Activated CD8-positive, alpha-beta T cell treated with anti-CD3 and anti-CD28 coated beads for 36 hours (primary cell): ENCODE measurements at regions not wholly inside any gene's neighbourhood (a gene's known extent, or its start where the extent isn't known, plus 50 kb on each side); places are given as distances from the start of the nearest gene placed in this dataset.
A peak's percentile ranks its signal among the peaks of the same experiment; 100 is the strongest.

Source experiments
- ATAC-seq: fragments of 200-7000 bp; cut with Tn5 transposase; one replicate; pipeline ENCODE4 v1.10.0; 2021; ENCODE audit warnings: mild to moderate bottlenecking, moderate library complexity
- CTCF ChIA-PET: fragments of 350-600 bp; sonication (Branson Sonifier 250); formaldehyde crosslinking; loops from one replicate; lab custom pipeline; 2021; ENCODE audit warnings: antibody characterized with exemption; lab: Charles Lee
- POLR2A ChIA-PET: fragments of 350-600 bp; sonication (Branson Sonifier 250); formaldehyde crosslinking; loops from one replicate; lab custom pipeline; 2021; ENCODE audit warnings: antibody characterized with exemption; lab: Charles Lee
- DNase-seq: peaks from one replicate; pipeline ENCODE4 v3.0.0-alpha.2; 2020
- H3K27ac Mint-ChIP-seq: one replicate; pipeline ENCODE4 v1.8.0; 2021; ENCODE audit warnings: mild to moderate bottlenecking, mixed read lengths
- H3K27me3 Mint-ChIP-seq: one replicate; pipeline ENCODE4 v1.8.0; 2021; ENCODE audit warnings: mixed read lengths
- H3K36me3 Mint-ChIP-seq: one replicate; pipeline ENCODE4 v1.8.0; 2021; ENCODE audit warnings: low read depth, mixed read lengths
- H3K4me1 Mint-ChIP-seq: one replicate; pipeline ENCODE4 v1.8.0; 2021; ENCODE audit warnings: low read depth, mixed read lengths
- H3K4me3 Mint-ChIP-seq: one replicate; pipeline ENCODE4 v1.8.0; 2021; ENCODE audit warnings: mild to moderate bottlenecking, moderate library complexity, mixed read lengths
- H3K9me3 Mint-ChIP-seq: one replicate; pipeline ENCODE4 v1.8.0; 2021; ENCODE audit warnings: mixed read lengths
- intact Hi-C: fragments of 100-400 bp; cut with micrococcal nuclease; formaldehyde crosslinking; loops from one replicate; pipeline ENCODE4 v1.10.0; 2022
- TF ChIP-seq, protein P1 (sequence below): fragments of 200-600 bp; IDR thresholded peaks from one replicate; pipeline ENCODE4 v1.8.0; 2022; ENCODE audit warnings: antibody characterized with exemption, mild to moderate bottlenecking

GRCh38 chr6:50141100-50141499 is 91.4 kb upstream of the DEFB112 start:
- Mint-ChIP-seq H3K9me3 (no peaks in the 10 kb centered on the region), H3K27me3 (no peaks in the 10 kb centered on the region), H3K4me1 (no peaks in the 10 kb centered on the region), H3K36me3 (no peaks in the 10 kb centered on the region), H3K4me3 (no peak overlapping the region), H3K27ac (no peak overlapping the region)
- intact Hi-C loops = no loop called here
- ChIA-PET POLR2A (no interaction called here), CTCF (no interaction called here)
- DNase-seq = no peak
- no peak for ATAC-seq
- TF ChIP-seq, protein P1, sequence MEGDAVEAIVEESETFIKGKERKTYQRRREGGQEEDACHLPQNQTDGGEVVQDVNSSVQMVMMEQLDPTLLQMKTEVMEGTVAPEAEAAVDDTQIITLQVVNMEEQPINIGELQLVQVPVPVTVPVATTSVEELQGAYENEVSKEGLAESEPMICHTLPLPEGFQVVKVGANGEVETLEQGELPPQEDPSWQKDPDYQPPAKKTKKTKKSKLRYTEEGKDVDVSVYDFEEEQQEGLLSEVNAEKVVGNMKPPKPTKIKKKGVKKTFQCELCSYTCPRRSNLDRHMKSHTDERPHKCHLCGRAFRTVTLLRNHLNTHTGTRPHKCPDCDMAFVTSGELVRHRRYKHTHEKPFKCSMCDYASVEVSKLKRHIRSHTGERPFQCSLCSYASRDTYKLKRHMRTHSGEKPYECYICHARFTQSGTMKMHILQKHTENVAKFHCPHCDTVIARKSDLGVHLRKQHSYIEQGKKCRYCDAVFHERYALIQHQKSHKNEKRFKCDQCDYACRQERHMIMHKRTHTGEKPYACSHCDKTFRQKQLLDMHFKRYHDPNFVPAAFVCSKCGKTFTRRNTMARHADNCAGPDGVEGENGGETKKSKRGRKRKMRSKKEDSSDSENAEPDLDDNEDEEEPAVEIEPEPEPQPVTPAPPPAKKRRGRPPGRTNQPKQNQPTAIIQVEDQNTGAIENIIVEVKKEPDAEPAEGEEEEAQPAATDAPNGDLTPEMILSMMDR = no peak

DNA sequence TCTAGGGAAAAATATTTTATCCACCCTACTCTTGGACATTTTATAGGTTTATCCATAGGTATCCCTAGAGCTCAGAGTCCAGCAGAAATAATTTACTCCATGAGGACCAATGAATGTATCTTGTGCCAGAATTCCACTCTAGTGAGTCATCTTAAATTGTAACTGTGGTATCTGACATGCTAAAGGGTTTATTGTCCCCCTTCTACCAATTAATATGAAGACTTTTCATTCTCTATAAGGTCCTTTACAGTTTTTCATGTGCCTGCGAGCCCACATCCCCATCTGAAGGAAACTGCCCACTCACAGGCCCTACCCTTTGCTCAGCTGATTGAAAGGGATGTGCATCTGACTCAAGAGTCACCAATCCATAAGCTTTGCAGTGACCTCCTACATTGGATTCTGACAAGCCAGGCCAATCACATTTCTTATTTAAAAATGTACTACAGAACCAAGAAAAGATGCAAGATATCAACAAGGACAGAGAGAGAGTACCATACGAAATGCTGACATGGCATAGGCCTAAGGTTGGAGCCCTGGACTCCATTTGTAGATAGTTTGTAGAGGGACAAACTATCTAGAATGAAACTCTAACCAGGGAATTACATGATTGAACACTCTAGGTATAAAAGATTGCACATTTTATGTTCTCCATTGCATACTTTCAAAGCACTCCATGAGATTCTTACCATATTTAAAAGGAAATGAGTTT is 93.4 kb upstream of the DEFB112 start:
- H3K36me3 Mint-ChIP-seq = no peaks in the 10 kb centered on the region
- ATAC-seq (no peak), DNase-seq (no peak)
- CTCF ChIA-PET = no interaction called here
- H3K9me3 Mint-ChIP-seq = no peaks in the 10 kb centered on the region
- H3K27me3 Mint-ChIP-seq = no peaks in the 10 kb centered on the region
- TF ChIP-seq, protein P1 = no peak
- POLR2A ChIA-PET = no interaction called here
- no peak overlapping the region for H3K4me3 Mint-ChIP-seq
- intact Hi-C loops = no loop called here
- H3K4me1 Mint-ChIP-seq = no peaks in the 10 kb centered on the region
- H3K27ac Mint-ChIP-seq = no peak overlapping the region

- TF ChIP-seq, protein P1 = peak; percentile 22
- Mint-ChIP-seq H3K4me1 (no peaks in the 10 kb centered on the region), H3K4me3 (no peak overlapping the region), H3K27me3 (no peaks in the 10 kb centered on the region), H3K9me3 (peaks cover 1% of the 10 kb centered on the region), H3K36me3 (no peaks in the 10 kb centered on the region), H3K27ac (no peak overlapping the region)
- DNase-seq (no peak), ATAC-seq (no peak)
- intact Hi-C loops = no loop called here
- ChIA-PET POLR2A (no interaction called here), CTCF (no interaction called here)
These were observed 95.4 kb upstream of the DEFB112 start for GRCh38 chr6:50145125-50145524.

GRCh38 chr6:50147371-50147770 is 97.6 kb upstream of the DEFB112 start:
- POLR2A ChIA-PET = no interaction called here
- Mint-ChIP-seq H3K4me1 (no peaks in the 10 kb centered on the region), H3K27me3 (no peaks in the 10 kb centered on the region)

GRCh38 chr6:50180646-50181045 is 130.9 kb upstream of the DEFB112 start:
- Mint-ChIP-seq H3K36me3 (no peaks in the 10 kb centered on the region), H3K27me3 (no peaks in the 10 kb centered on the region), H3K9me3 (peaks cover 4% of the 10 kb centered on the region), H3K4me1 (no peaks in the 10 kb centered on the region), H3K4me3 (no peak overlapping the region), H3K27ac (no peak overlapping the region)
- ChIA-PET POLR2A (no interaction called here), CTCF (no interaction called here)
- DNase-seq (no peak), ATAC-seq (no peak)
- intact Hi-C loops = no loop called here
- TF ChIP-seq, protein P1 = no peak

More at GRCh38 chr6:50147371-50147770, 97.6 kb upstream of the DEFB112 start:
- Mint-ChIP-seq H3K27ac (no peak overlapping the region), H3K9me3 (peaks cover 1% of the 10 kb centered on the region), H3K4me3 (no peak overlapping the region), H3K36me3 (no peaks in the 10 kb centered on the region)
- CTCF ChIA-PET = no interaction called here
- DNase-seq (no peak), ATAC-seq (no peak)
- TF ChIP-seq, protein P1 = no peak
- intact Hi-C loops = no loop called here
